ENCODE measurements at regions not wholly inside any gene's neighbourhood (a gene's known extent, or its start where the extent isn't known, plus 50 kb on each side); places are given as distances from the start of the nearest gene placed in this dataset.

- TF ChIP-seq, protein P1, sequence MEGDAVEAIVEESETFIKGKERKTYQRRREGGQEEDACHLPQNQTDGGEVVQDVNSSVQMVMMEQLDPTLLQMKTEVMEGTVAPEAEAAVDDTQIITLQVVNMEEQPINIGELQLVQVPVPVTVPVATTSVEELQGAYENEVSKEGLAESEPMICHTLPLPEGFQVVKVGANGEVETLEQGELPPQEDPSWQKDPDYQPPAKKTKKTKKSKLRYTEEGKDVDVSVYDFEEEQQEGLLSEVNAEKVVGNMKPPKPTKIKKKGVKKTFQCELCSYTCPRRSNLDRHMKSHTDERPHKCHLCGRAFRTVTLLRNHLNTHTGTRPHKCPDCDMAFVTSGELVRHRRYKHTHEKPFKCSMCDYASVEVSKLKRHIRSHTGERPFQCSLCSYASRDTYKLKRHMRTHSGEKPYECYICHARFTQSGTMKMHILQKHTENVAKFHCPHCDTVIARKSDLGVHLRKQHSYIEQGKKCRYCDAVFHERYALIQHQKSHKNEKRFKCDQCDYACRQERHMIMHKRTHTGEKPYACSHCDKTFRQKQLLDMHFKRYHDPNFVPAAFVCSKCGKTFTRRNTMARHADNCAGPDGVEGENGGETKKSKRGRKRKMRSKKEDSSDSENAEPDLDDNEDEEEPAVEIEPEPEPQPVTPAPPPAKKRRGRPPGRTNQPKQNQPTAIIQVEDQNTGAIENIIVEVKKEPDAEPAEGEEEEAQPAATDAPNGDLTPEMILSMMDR (IDR thresholded peaks at IDR 0.05), result peak; percentile 48
- TF ChIP-seq POLR2AphosphoS5 (IDR thresholded peaks at IDR 0.05; ENCODE audit: low read depth, low read length) (no peak), RFX5 (IDR thresholded peaks at IDR 0.05; ENCODE audit: low read length) (no peak), TCF12 (IDR thresholded peaks at IDR 0.05) (no peak)
- TF ChIP-seq, protein P2, sequence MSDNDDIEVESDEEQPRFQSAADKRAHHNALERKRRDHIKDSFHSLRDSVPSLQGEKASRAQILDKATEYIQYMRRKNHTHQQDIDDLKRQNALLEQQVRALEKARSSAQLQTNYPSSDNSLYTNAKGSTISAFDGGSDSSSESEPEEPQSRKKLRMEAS (IDR thresholded peaks at IDR 0.05; ENCODE audit: low read depth), result no peak
- TF ChIP-seq, protein P3, sequence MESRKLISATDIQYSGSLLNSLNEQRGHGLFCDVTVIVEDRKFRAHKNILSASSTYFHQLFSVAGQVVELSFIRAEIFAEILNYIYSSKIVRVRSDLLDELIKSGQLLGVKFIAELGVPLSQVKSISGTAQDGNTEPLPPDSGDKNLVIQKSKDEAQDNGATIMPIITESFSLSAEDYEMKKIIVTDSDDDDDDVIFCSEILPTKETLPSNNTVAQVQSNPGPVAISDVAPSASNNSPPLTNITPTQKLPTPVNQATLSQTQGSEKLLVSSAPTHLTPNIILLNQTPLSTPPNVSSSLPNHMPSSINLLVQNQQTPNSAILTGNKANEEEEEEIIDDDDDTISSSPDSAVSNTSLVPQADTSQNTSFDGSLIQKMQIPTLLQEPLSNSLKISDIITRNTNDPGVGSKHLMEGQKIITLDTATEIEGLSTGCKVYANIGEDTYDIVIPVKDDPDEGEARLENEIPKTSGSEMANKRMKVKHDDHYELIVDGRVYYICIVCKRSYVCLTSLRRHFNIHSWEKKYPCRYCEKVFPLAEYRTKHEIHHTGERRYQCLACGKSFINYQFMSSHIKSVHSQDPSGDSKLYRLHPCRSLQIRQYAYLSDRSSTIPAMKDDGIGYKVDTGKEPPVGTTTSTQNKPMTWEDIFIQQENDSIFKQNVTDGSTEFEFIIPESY (IDR thresholded peaks at IDR 0.05; ENCODE audit: borderline replicate concordance, low read depth), result no peak
Measured at GRCh38 chr1:163561580-163562295, 240.0 kb downstream of the NUF2 start.

All from SK-N-SH (cell line).